Body of pancreas (tissue), 4 donors: ENCODE measurements at regions not wholly inside any gene's neighbourhood (a gene's known extent, or its start where the extent isn't known, plus 50 kb on each side); places are given as distances from the start of the nearest gene placed in this dataset.
"Not testable (repeated sequence)": the region's sequence is repeated elsewhere in the genome, so short reads cannot be mapped to it uniquely, and the experiment has no call there.

Experiments
- ATAC-seq: fragments of 150-250 bp; one replicate; pipeline ENCODE4 v1.9.1; 2016
- DNase-seq, 4 donors: peaks; one replicate each; pipeline ENCODE4 v3.0.0-alpha.2; 2019
- H3K27ac ChIP-seq, 4 donors: fragments of 200-600 bp; sonication (generic); 1 replicate in 3 of 4; 2 replicates in 1 of 4; pipeline versions ENCODE4 v1.5.1 to v1.6.1; 2016 to 2019; ENCODE audit warnings: mild to moderate bottlenecking in 1 of 4, mixed read lengths in 1 of 4, moderate library complexity in 1 of 4
- H3K27me3 ChIP-seq, 2 donors: fragments of 200-600 bp; sonication (generic); one replicate each; pipeline ENCODE4 v1.6.0; 2016; ENCODE audit warnings: mild to moderate bottlenecking in 1 of 2
- H3K36me3 ChIP-seq, 2 donors: fragments of 200-600 bp; sonication (generic); replicated peaks in 1 of 2; 2 replicates each; pipeline ENCODE4 v1.5.1; 2016; ENCODE audit warnings: low read depth in 2 of 2; ENCODE audit not compliant: insufficient read depth in 1 of 2
- H3K4me1 ChIP-seq: fragments of 200-600 bp; sonication (generic); one replicate; pipeline ENCODE4 v1.6.0; 2016
- H3K4me3 ChIP-seq, 2 donors: fragments of 200-600 bp; sonication (generic); 1 replicate in 1 of 2; 2 replicates in 1 of 2; pipeline ENCODE4 v1.5.1; 2016 to 2019
- H3K9me3 ChIP-seq, 3 donors: fragments of 200-600 bp; sonication (generic); 1 replicate in 2 of 3; 2 replicates in 1 of 3; pipeline ENCODE4 v1.5.1; 2016
- POLR2A ChIP-seq, 3 donors: fragments of 450-650 bp; IDR thresholded peaks; one replicate each; pipeline ENCODE4 v1.6.1; 2016; ENCODE audit warnings: antibody characterized with exemption in 3 of 3, mild to moderate bottlenecking in 2 of 3
- WGBS, 2 donors: methylation state at CpG; one replicate each; pipeline ENCODE4 v1.1.5; 2017; 5-methylcytosine and 5-hydroxymethylcytosine counted together
- intact Hi-C: fragments of 100-400 bp; cut with DNase I; formaldehyde crosslinking; loops from one replicate; pipeline ENCODE4 v1.15.1; 2023
- TF ChIP-seq, protein P1 (sequence below), 7 experiments: fragments of 450-650 bp in 4 of 7; fragments of 200-600 bp in 3 of 7; sonication (generic) in 3 of 7; IDR thresholded peaks; one replicate each; pipeline ENCODE4 v1.5.1; 2016 to 2019; ENCODE audit warnings: antibody characterized with exemption in 7 of 7

GRCh38 chrX:122268353-122268752, 915.7 kb upstream of the GRIA3 start:
- no peak for TF ChIP-seq POLR2A (IDR thresholded peaks at IDR 0.05)
- TF ChIP-seq, protein P1, sequence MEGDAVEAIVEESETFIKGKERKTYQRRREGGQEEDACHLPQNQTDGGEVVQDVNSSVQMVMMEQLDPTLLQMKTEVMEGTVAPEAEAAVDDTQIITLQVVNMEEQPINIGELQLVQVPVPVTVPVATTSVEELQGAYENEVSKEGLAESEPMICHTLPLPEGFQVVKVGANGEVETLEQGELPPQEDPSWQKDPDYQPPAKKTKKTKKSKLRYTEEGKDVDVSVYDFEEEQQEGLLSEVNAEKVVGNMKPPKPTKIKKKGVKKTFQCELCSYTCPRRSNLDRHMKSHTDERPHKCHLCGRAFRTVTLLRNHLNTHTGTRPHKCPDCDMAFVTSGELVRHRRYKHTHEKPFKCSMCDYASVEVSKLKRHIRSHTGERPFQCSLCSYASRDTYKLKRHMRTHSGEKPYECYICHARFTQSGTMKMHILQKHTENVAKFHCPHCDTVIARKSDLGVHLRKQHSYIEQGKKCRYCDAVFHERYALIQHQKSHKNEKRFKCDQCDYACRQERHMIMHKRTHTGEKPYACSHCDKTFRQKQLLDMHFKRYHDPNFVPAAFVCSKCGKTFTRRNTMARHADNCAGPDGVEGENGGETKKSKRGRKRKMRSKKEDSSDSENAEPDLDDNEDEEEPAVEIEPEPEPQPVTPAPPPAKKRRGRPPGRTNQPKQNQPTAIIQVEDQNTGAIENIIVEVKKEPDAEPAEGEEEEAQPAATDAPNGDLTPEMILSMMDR (IDR thresholded peaks at IDR 0.05): no peak

DNA sequence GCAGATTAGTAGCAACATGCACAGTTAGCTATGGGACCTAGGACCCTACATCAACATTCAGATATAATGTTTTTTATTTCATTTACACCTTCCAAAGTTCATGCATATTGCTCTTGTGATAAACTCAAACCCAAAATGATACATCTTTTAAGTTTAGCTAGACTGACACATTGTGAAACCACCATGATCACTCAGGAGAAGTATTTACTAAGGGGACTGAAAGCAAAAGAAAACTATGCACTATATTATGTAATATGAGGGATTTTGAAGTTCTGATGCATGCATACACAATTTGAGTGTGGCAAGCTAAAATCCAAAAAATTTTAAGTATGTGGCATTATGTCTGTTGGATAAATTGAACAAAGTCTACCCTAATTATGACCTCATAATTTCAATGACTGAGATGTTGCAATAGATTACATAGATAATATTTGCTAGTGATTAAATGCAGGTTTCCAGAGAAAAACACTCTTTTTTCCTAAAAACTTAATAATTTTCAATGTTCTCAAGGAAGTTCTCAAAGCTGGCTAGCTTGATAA, 914.8 kb upstream of the GRIA3 start:
- no peaks in the 10 kb centered on the region for H3K9me3 ChIP-seq
- H3K27ac ChIP-seq: no peak overlapping the region
- no peak overlapping the region for H3K4me3 ChIP-seq
- H3K4me1 ChIP-seq: no peaks in the 10 kb centered on the region
- ATAC-seq (no peak), DNase-seq (no peak)
- H3K27me3 ChIP-seq: no peaks in the 10 kb centered on the region
- H3K36me3 ChIP-seq: no peaks in the 10 kb centered on the region
- intact Hi-C loops: no loop called here
- no peak for TF ChIP-seq POLR2A (IDR thresholded peaks at IDR 0.05)
- TF ChIP-seq, protein P1 (IDR thresholded peaks at IDR 0.05): no peak

More at GRCh38 chrX:122268353-122268752, 915.7 kb upstream of the GRIA3 start:
- H3K27ac ChIP-seq: no peak overlapping the region
- ATAC-seq (no peak), DNase-seq (no peak)
- no peak overlapping the region for H3K4me3 ChIP-seq
- no peaks in the 10 kb centered on the region for H3K27me3 ChIP-seq
- H3K36me3 ChIP-seq: no peaks in the 10 kb centered on the region
- H3K9me3 ChIP-seq: no peaks in the 10 kb centered on the region
- H3K4me1 ChIP-seq: no peaks in the 10 kb centered on the region
- intact Hi-C loops: no loop called here

DNA sequence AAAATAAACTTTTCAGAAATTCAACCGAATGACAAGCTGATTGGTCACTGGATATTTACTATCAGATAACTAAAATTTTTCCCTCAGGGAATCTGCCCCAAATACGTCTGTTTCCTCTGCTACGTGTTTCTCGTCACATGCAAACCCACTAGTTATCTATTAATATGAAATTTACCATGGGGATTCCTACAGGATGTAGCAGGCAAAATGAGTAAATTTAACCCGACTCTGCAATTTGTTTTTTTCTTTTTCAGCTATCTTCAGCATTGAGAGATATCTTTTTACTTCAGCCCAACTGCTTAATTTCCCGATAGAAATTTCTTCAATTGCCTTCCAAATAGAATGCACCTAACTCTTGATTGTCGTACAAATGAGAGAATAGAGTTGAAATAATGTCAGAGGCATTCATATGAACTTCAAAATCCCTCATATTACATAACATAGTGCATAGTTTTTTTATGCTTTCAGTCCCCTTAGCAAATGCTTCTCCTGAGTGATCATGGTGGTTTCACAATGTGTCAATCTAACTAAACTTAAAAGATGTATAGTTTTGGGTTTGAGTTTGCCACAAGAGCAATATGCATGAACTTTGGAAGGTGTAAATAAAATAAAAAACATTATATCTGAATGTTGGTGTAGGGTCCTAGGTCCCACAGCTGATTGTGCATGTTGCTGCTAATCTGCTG, 913.1 kb upstream of the GRIA3 start:
- Histone ChIP-seq H3K27ac (no peak overlapping the region), H3K36me3 (no peaks in the 10 kb centered on the region), H3K27me3 (no peaks in the 10 kb centered on the region), H3K9me3 (no peaks in the 10 kb centered on the region), H3K4me3 (no peak overlapping the region), H3K4me1 (no peaks in the 10 kb centered on the region)
- intact Hi-C loops: no loop called here
- no peak for DNase-seq
- no peak for TF ChIP-seq POLR2A (IDR thresholded peaks at IDR 0.05)
- TF ChIP-seq, protein P1 (IDR thresholded peaks at IDR 0.05): no peak
- WGBS, 2 donors: 64 to 69% methylated on average over 7 of the region's 7 CpGs
- ATAC-seq: no peak

GRCh38 chrX:122272011-122272410, 912.1 kb upstream of the GRIA3 start:
- ATAC-seq: no peak
- TF ChIP-seq POLR2A (IDR thresholded peaks at IDR 0.05): no peak
- TF ChIP-seq, protein P1 (IDR thresholded peaks at IDR 0.05): no peak
- WGBS, 2 donors: 32 to 58% methylated on average over 1 of the region's 1 CpG
- H3K36me3 ChIP-seq: no peaks in the 10 kb centered on the region
- no peak overlapping the region for H3K4me3 ChIP-seq
- no peaks in the 10 kb centered on the region for H3K27me3 ChIP-seq
- no peak overlapping the region for H3K27ac ChIP-seq
- no peaks in the 10 kb centered on the region for H3K4me1 ChIP-seq
- no peaks in the 10 kb centered on the region for H3K9me3 ChIP-seq
- DNase-seq: no peak
- intact Hi-C loops: no loop called here

DNA sequence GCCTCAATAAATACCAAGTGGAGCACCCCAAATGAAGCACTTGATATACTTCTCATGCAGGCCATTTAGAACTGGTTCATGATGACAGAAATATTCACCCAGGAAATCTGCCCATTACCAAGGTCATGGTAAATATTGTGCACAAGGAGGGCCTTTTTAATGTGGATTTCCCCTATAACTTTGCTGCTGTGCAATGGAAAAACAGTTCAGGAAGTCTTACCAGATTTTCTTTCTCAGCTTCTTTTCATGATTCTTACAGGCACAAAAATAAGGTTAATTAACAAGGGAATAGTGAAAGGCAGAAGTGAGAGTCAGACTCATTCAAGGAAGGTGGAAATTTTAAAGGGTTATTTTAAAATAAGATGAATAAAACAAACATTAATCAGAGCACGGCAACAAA, 904.3 kb upstream of the GRIA3 start:
- H3K36me3 ChIP-seq: no peaks in the 10 kb centered on the region
- WGBS, 2 donors: 67 to 80% methylated on average over 1 of the region's 1 CpG
- TF ChIP-seq POLR2A (IDR thresholded peaks at IDR 0.05): no peak
- TF ChIP-seq, protein P1 (IDR thresholded peaks at IDR 0.05): no peak
- H3K9me3 ChIP-seq: no peaks in the 10 kb centered on the region
- H3K4me3 ChIP-seq: no peak overlapping the region
- H3K4me1 ChIP-seq: no peaks in the 10 kb centered on the region
- H3K27ac ChIP-seq: no peak overlapping the region
- H3K27me3 ChIP-seq: no peaks in the 10 kb centered on the region
- intact Hi-C loops: no loop called here
- no peak for ATAC-seq
- no peak for DNase-seq

DNA sequence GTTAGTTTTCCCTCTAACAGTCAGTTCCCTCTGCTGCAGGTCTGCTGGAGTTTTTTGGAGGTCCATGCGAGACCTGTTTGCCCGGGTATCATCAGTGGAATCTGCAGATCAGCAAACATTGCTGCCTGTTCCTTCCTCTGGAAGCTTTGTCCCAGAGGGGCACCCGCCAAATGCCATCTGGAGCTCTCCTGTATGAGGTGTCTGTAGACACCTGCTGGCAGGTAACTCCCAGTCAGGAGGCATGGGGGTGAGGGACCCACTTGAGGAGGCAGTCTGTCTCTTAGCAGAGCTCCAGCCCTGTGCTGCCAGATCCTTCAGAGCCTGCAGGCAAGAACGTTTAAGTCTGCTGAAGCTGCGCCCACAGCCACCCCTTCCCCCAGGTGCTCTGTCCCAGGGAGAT, 884.3 kb upstream of the GRIA3 start:
- intact Hi-C loops, H3K4me3 ChIP-seq, H3K36me3 ChIP-seq, H3K27me3 ChIP-seq, DNase-seq, H3K4me1 ChIP-seq, H3K27ac ChIP-seq, H3K9me3 ChIP-seq, ATAC-seq: not testable (repeated sequence)
- WGBS, 2 donors: 67 to 70% methylated on average over 3 to 5 of the region's 5 CpGs
